K562 (cell line): ENCODE measurements at regions not wholly inside any gene's neighbourhood (a gene's known extent, or its start where the extent isn't known, plus 50 kb on each side); places are given as distances from the start of the nearest gene placed in this dataset.

Experiments used
- ATAC-seq: fragments of 200-7000 bp; cut with Tn5 transposase; 3 replicates; pipeline ENCODE4 v1.9.1; 2020; ENCODE audit warnings: moderate library complexity
- BruUV-seq: library from RNA; stranded (reverse); fragments of 400-500 nt; replicated peaks from 2 replicates; lab custom pipeline; 2021; lab: Mats Ljungman, UMichigan
- CTCF ChIA-PET: fragments of 300-600 bp; formaldehyde crosslinking; extraction: SDS; loops from one replicate; lab custom pipeline; 2021; ENCODE audit warnings: low intra/inter-chr PET ratio; lab: Yijun Ruan, JAX
- POLR2A ChIA-PET: fragments of 300-600, 350-650 bp; sonication (Branson Sonifier 250); formaldehyde crosslinking; extraction: SDS; loops from one replicate; lab custom pipeline; 2021; ENCODE audit warnings: antibody characterized with exemption, inconsistent platforms; lab: Yijun Ruan, JAX
- DNase-seq, 4 experiments: peaks; one replicate each; pipeline versions ENCODE4 v3.0.0 to v3.0.0-alpha.2; 2011 to 2018; ENCODE audit warnings: low spot score in 3 of 4, mixed read lengths in 3 of 4; ENCODE audit errors: extremely low read depth in 1 of 4
- FAIRE-seq: peaks from 2 replicates; lab custom pipeline; 2011; peaks lifted over from hg19 to GRCh38; lab: Jason Lieb, UNC
- H2AFZ ChIP-seq: 2 replicates; pipeline ENCODE4 v1.6.0; 2011; ENCODE audit warnings: low read depth, low read length, control low read depth, inconsistent platforms
- H3K27ac ChIP-seq: fragments of 200-600 bp; 3 replicates; pipeline ENCODE4 v1.8.0; 2011; ENCODE audit warnings: low read depth, mild to moderate bottlenecking, control low read depth, inconsistent platforms, low read length, moderate library complexity, mixed read lengths; ENCODE audit errors: extremely low read depth
- H3K27me3 ChIP-seq, 2 experiments: fragments of 300-600 bp in 1 of 2; 2 replicates in 1 of 2; 3 replicates in 1 of 2; pipeline versions ENCODE4 v1.6.0 to v1.8.0; 2011; ENCODE audit warnings: inconsistent platforms in 2 of 2, low read length in 2 of 2, mild to moderate bottlenecking in 1 of 2, mixed read lengths in 1 of 2, moderate library complexity in 1 of 2; ENCODE audit not compliant: control insufficient read depth in 2 of 2, insufficient read depth in 2 of 2
- H3K36me3 ChIP-seq: fragments of 300-600 bp; 3 replicates; pipeline ENCODE4 v1.8.0; 2011; ENCODE audit warnings: mild to moderate bottlenecking, low read length, inconsistent platforms; ENCODE audit not compliant: control insufficient read depth, insufficient read depth
- H3K4me1 ChIP-seq, 2 experiments: fragments of 200-600 bp in 1 of 2; replicated peaks in 1 of 2; 2 replicates in 1 of 2; 3 replicates in 1 of 2; pipeline versions ENCODE4 v1.5.1 to v1.8.0; 2011; ENCODE audit warnings: inconsistent platforms in 2 of 2, low read length in 2 of 2, mild to moderate bottlenecking in 1 of 2, mixed read lengths in 1 of 2, moderate library complexity in 1 of 2; ENCODE audit not compliant: control insufficient read depth in 2 of 2, insufficient read depth in 2 of 2
- H3K4me2 ChIP-seq: 2 replicates; pipeline ENCODE4 v1.6.1; 2011; ENCODE audit warnings: low read length, control low read depth, inconsistent platforms, mixed read lengths; ENCODE audit not compliant: insufficient read depth
- H3K4me3 ChIP-seq: fragments of 200-600 bp; sonication (generic), shearing (Covaris generic); 2 replicates; pipeline ENCODE4 v1.5.1; 2016; ENCODE audit warnings: control low read depth, inconsistent platforms
- H3K79me2 ChIP-seq: fragments of 200-600 bp; 3 replicates; pipeline ENCODE4 v1.8.0; 2011; ENCODE audit warnings: low read length, inconsistent platforms; ENCODE audit not compliant: control insufficient read depth, insufficient read depth
- H3K9ac ChIP-seq, 2 experiments: 2 replicates each; pipeline versions ENCODE4 v1.6.0 to v1.6.1; 2011; ENCODE audit warnings: low read depth in 2 of 2, low read length in 2 of 2, control low read depth in 1 of 2, inconsistent platforms in 1 of 2, mild to moderate bottlenecking in 1 of 2, mixed read lengths in 1 of 2; ENCODE audit not compliant: insufficient read depth in 1 of 2
- H3K9me1 ChIP-seq: one replicate; pipeline ENCODE4 v1.6.0; 2011; ENCODE audit warnings: inconsistent platforms, mild to moderate bottlenecking, low read length, moderate library complexity; ENCODE audit not compliant: control insufficient read depth, insufficient read depth
- H3K9me3 ChIP-seq: replicated peaks from 2 replicates; pipeline ENCODE4 v1.5.1; 2011; ENCODE audit warnings: low read depth, low read length, inconsistent platforms; ENCODE audit not compliant: control insufficient read depth, insufficient read depth
- H4K20me1 ChIP-seq: replicated peaks from 2 replicates; pipeline ENCODE4 v1.6.1; 2011; ENCODE audit warnings: low read length, inconsistent platforms, mixed read lengths; ENCODE audit not compliant: control insufficient read depth, insufficient read depth
- CAMTA2 ChIP-seq: fragments of 250-450 bp; sonication (Bioruptor Pico); conservative IDR thresholded peaks from 2 replicates; pipeline ENCODE4 v1.5.1; 2022
- ETV1 ChIP-seq: fragments of 450-650 bp; conservative IDR thresholded peaks from 2 replicates; pipeline ENCODE4 v1.6.1; 2016; ENCODE audit warnings: missing genetic modification characterization, control low read depth, low read depth, missing compliant biosample characterization
- HOXB6 ChIP-seq: fragments of 250-450 bp; sonication (Bioruptor Pico); IDR thresholded peaks from 2 replicates; pipeline ENCODE4 v1.5.1; 2022; ENCODE audit warnings: mild to moderate bottlenecking, borderline replicate concordance
- MECOM ChIP-seq: fragments of 250-450 bp; sonication (Bioruptor Pico); IDR thresholded peaks from 2 replicates; pipeline ENCODE4 v1.8.0; 2022; ENCODE audit warnings: inconsistent platforms
- NFE2L1 ChIP-seq: fragments of 450-650 bp; IDR thresholded peaks from 2 replicates; pipeline ENCODE4 v1.6.1; 2016; ENCODE audit warnings: missing genetic modification characterization, low read depth, mild to moderate bottlenecking, missing compliant biosample characterization, moderate library complexity, borderline replicate concordance
- NFIX ChIP-seq: fragments of 250-450 bp; sonication (Bioruptor Pico); IDR thresholded peaks from 2 replicates; pipeline ENCODE4 v1.4.0; 2020; ENCODE audit warnings: low read depth, mild to moderate bottlenecking, moderate library complexity
- SMARCA4 ChIP-seq: fragments of 450-650 bp; IDR thresholded peaks from 2 replicates; pipeline ENCODE4 v1.6.1; 2016
- SMARCB1 ChIP-seq: IDR thresholded peaks from 2 replicates; pipeline ENCODE4 v1.6.1; 2011; ENCODE audit warnings: improper control_type of control experiment, low read depth; ENCODE audit not compliant: insufficient read length
- SRSF3 ChIP-seq: fragments of 200-400 bp; formaldehyde crosslinking; IDR thresholded peaks from 2 replicates; pipeline ENCODE4 v1.6.1; 2016; ENCODE audit warnings: mild to moderate bottlenecking, low read length, moderate library complexity; ENCODE audit not compliant: insufficient read depth
- ZBED1 ChIP-seq: IDR thresholded peaks from 2 replicates; pipeline ENCODE4 v1.6.1; 2014
- WGBS: fragments of 100-300 bp; shearing (Covaris generic); methylation state at CpG from one replicate; pipeline ENCODE4 v1.1.6; 2016; ENCODE audit warnings: low coverage, mixed read lengths; ENCODE audit not compliant: insufficient coverage; ENCODE audit errors: missing lambda C conversion rate; 5-methylcytosine and 5-hydroxymethylcytosine counted together
- in situ Hi-C: fragments of 300-500 bp; cut with MboI; formaldehyde crosslinking; loops from 4 replicates; pipeline ENCODE4 v1.15.0; 2018; ENCODE audit warnings: inconsistent platforms, mixed read lengths
- intact Hi-C: fragments of 100-400 bp; cut with micrococcal nuclease; formaldehyde crosslinking; loops from 2 replicates; pipeline ENCODE4 v1.14.2; 2022

GRCh38 chr5:97608501-97608900, 425.5 kb upstream of the RIOK2 start:
- Histone ChIP-seq H3K4me2 (no peak overlapping the region), H3K9me1 (no peaks in the 10 kb centered on the region), H3K4me3 (no peak overlapping the region), H4K20me1 (no peaks in the 10 kb centered on the region), H2AFZ (no peak overlapping the region), H3K9me3 (no peaks in the 10 kb centered on the region), H3K9ac (no peak overlapping the region), H3K4me1 (no peaks in the 10 kb centered on the region), H3K27me3 (no peaks in the 10 kb centered on the region), H3K79me2 (no peaks in the 10 kb centered on the region), H3K36me3 (no peaks in the 10 kb centered on the region), H3K27ac (no peak overlapping the region)
- ATAC-seq (no peak), DNase-seq (no peak), FAIRE-seq (no peak)
- ChIA-PET POLR2A (no interaction called here), CTCF (no interaction called here)
- WGBS: 0% methylated on average over 4 of the region's 4 CpGs
- TF ChIP-seq MECOM (CRISPR knock-in tag) (no peak), SMARCB1 (no peak), SMARCA4 (no peak), SRSF3 (no peak), HOXB6 (CRISPR knock-in tag) (no peak), CAMTA2 (no peak), ZBED1 (no peak), NFIX (CRISPR knock-in tag) (no peak), ETV1 (tag) (no peak), NFE2L1 (tag) (no peak)
- no TSS peak for BruUV-seq
- in situ Hi-C loops: no loop called here
- intact Hi-C loops: no loop called here
